Neural cell (in vitro differentiated cells): ENCODE measurements at regions not wholly inside any gene's neighbourhood (a gene's known extent, or its start where the extent isn't known, plus 50 kb on each side); places are given as distances from the start of the nearest gene placed in this dataset.

Source experiments
- H2AFZ ChIP-seq: fragments of 200-600, 300-800 bp; sonication (generic), shearing (Covaris generic); 2 replicates; pipeline ENCODE4 v1.6.0; 2014; ENCODE audit warnings: low read depth, mild to moderate bottlenecking, antibody characterized with exemption, low read length, moderate library complexity
- H3F3A ChIP-seq: fragments of 200-600 bp; shearing (Covaris generic); 2 replicates; pipeline ENCODE4 v1.6.1; 2016; ENCODE audit warnings: mild to moderate bottlenecking, moderate library complexity, mixed read lengths, antibody characterized with exemption, low read length; ENCODE audit not compliant: insufficient read depth, poor library complexity, severe bottlenecking
- H3K27ac ChIP-seq: fragments of 200-600, 300-800 bp; sonication (generic), shearing (Covaris generic); 2 replicates; pipeline ENCODE4 v1.5.1; 2014; ENCODE audit warnings: mild to moderate bottlenecking, low read length, moderate library complexity
- H3K27me3 ChIP-seq: fragments of 300-800, 200-600 bp; sonication (generic), shearing (Covaris generic); 2 replicates; pipeline ENCODE4 v1.6.0; 2014; ENCODE audit warnings: mild to moderate bottlenecking, low read depth, low read length, moderate library complexity; ENCODE audit not compliant: insufficient read depth
- H3K36me3 ChIP-seq: fragments of 300-800, 200-600 bp; sonication (generic), shearing (Covaris generic); 2 replicates; pipeline ENCODE4 v1.5.1; 2014; ENCODE audit warnings: mild to moderate bottlenecking, antibody characterized with exemption, low read length, moderate library complexity; ENCODE audit not compliant: insufficient read depth
- H3K4me2 ChIP-seq: fragments of 300-800, 200-600 bp; sonication (generic), shearing (Covaris generic); 2 replicates; pipeline ENCODE4 v1.6.0; 2014; ENCODE audit warnings: mild to moderate bottlenecking, low read length
- H3K4me3 ChIP-seq: fragments of 300-800, 200-600 bp; sonication (generic), shearing (Covaris generic); 2 replicates; pipeline ENCODE4 v1.5.1; 2014; ENCODE audit warnings: mild to moderate bottlenecking, low read length, moderate library complexity
- H3K79me2 ChIP-seq: fragments of 200-600 bp; shearing (Covaris generic); replicated peaks from 2 replicates; pipeline ENCODE4 v1.6.0; 2014; ENCODE audit warnings: mild to moderate bottlenecking, low read length, moderate library complexity; ENCODE audit not compliant: insufficient read depth
- H3K9ac ChIP-seq: fragments of 300-800, 200-600 bp; sonication (generic), shearing (Covaris generic); 2 replicates; pipeline ENCODE4 v1.6.1; 2016; ENCODE audit warnings: mild to moderate bottlenecking, low read length, mixed read lengths
- H3K9me2 ChIP-seq: fragments of 200-600 bp; shearing (Covaris generic); 2 replicates; pipeline ENCODE4 v1.6.1; 2016; ENCODE audit warnings: mild to moderate bottlenecking, low read length, mixed read lengths; ENCODE audit not compliant: insufficient read depth
- H3K9me3 ChIP-seq: fragments of 200-600, 300-800 bp; sonication (generic), shearing (Covaris generic); 2 replicates; pipeline ENCODE4 v1.6.1; 2016; ENCODE audit warnings: mild to moderate bottlenecking, mixed run types, low read length, moderate library complexity, mixed read lengths
- H4K20me1 ChIP-seq: fragments of 200-600 bp; shearing (Covaris generic); 2 replicates; pipeline ENCODE4 v1.6.1; 2016; ENCODE audit warnings: mild to moderate bottlenecking, mixed run types; ENCODE audit not compliant: insufficient read depth
- EP300 ChIP-seq: fragments of 450-650 bp; conservative IDR thresholded peaks from 2 replicates; pipeline ENCODE4 v1.6.1; 2014; ENCODE audit warnings: antibody characterized with exemption, mild to moderate bottlenecking, moderate library complexity; ENCODE audit not compliant: poor library complexity, severe bottlenecking
- EZH2 ChIP-seq: fragments of 200-600, 300-800 bp; shearing (Covaris generic), sonication (generic); IDR thresholded peaks from 2 replicates; pipeline ENCODE4 v1.6.1; 2014; ENCODE audit warnings: antibody characterized with exemption, low read length, borderline replicate concordance, mild to moderate bottlenecking; ENCODE audit not compliant: insufficient read depth, poor library complexity, severe bottlenecking
- MXI1 ChIP-seq: fragments of 450-650 bp; conservative IDR thresholded peaks from 2 replicates; pipeline ENCODE4 v1.6.1; 2014; ENCODE audit warnings: antibody characterized with exemption, mild to moderate bottlenecking; ENCODE audit not compliant: poor library complexity, severe bottlenecking
- POLR2AphosphoS5 ChIP-seq: IDR thresholded peaks from 2 replicates; pipeline ENCODE4 v1.6.1; 2012
- RAD21 ChIP-seq: fragments of 450-650 bp; conservative IDR thresholded peaks from 2 replicates; pipeline ENCODE4 v1.6.1; 2014; ENCODE audit warnings: antibody characterized with exemption, mild to moderate bottlenecking, moderate library complexity
- REST ChIP-seq: IDR thresholded peaks from 2 replicates; pipeline ENCODE4 v1.6.1; 2012; ENCODE audit warnings: borderline replicate concordance
- SMC3 ChIP-seq: fragments of 450-650 bp; conservative IDR thresholded peaks from 2 replicates; pipeline ENCODE4 v1.6.1; 2014; ENCODE audit warnings: antibody characterized with exemption, mild to moderate bottlenecking, moderate library complexity; ENCODE audit not compliant: poor library complexity
- TAF1 ChIP-seq: IDR thresholded peaks from 2 replicates; pipeline ENCODE4 v1.6.1; 2012; ENCODE audit warnings: low read depth
- TF ChIP-seq, protein P1 (sequence below): fragments of 450-650 bp; IDR thresholded peaks from 2 replicates; pipeline ENCODE4 v1.5.1; 2014; ENCODE audit warnings: antibody characterized with exemption, mild to moderate bottlenecking, moderate library complexity; ENCODE audit not compliant: poor library complexity, severe bottlenecking

DNA sequence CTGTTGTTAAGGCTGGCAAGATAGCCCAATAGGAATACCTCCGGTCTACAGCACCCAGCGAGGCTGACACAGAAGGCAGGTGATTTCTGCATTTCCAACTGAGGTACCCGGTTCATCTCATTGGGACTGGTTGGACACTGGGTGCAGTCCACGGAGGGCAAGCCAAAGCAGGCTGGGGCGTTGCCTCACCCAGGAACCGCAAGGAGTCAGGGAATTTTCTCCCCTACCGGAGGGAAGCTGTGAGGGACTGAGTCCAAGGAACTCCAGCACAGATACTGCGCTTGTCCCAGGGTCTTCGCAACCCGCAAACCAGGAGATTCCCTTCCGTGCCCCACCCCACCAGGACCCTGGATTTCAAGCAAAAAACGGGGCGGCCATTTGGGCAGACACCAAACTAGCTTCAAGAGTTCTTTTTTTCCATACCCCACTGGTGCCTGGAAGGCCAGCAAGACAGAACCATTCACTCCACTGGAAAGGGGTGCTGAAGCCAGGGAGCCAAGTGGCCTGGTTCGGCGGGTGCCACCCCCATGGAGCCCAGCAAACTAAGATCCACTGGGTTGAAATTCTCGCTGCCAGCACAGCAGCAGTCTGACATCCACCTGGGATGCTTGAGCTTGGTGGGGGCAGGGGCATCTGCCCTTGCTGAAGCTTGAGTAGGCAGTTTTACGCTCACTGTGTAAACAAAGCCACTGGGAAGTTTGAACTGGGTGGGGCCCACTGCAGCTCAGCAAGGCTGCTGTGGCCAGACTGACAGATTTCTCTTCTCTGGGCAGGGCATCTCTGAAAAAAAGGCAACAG lies 647.2 kb downstream of the BNC2 start:
- H3K9ac ChIP-seq, result no peak overlapping the region

DNA sequence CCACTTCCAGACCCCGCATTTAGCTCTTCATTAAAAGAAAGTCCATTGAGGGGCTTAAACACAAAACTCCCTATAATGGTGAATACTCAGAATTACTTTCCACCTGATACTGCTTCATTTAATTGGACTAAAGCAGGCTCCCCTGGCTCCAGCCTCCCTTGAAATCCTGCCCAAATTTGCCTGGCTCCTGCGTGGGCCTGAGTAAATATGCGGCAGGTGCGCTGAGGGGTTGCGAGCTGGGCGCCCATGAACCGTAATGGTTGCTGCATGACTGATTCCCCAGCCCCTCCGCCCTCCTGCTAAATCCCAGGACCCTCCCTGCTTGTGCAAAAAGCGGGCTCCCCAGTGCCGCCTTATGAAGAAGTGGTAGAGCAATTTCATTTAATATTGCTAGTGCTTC lies 639.7 kb downstream of the BNC2 start:
- Histone ChIP-seq H3K4me3 (no peak overlapping the region), H2AFZ (no peak overlapping the region), H3K27ac (no peak overlapping the region), H4K20me1 (no peaks in the 10 kb centered on the region), H3K4me2 (no peak overlapping the region), H3F3A (no peaks in the 10 kb centered on the region), H3K79me2 (no peaks in the 10 kb centered on the region), H3K36me3 (no peaks in the 10 kb centered on the region), H3K9me2 (no peaks in the 10 kb centered on the region), H3K27me3 (no peaks in the 10 kb centered on the region), H3K9ac (no peak overlapping the region), H3K9me3 (no peaks in the 10 kb centered on the region)
- TF ChIP-seq EZH2 (no peak), TAF1 (no peak), EP300 (no peak), REST (no peak), POLR2AphosphoS5 (no peak), RAD21 (no peak)
- TF ChIP-seq, protein P1, sequence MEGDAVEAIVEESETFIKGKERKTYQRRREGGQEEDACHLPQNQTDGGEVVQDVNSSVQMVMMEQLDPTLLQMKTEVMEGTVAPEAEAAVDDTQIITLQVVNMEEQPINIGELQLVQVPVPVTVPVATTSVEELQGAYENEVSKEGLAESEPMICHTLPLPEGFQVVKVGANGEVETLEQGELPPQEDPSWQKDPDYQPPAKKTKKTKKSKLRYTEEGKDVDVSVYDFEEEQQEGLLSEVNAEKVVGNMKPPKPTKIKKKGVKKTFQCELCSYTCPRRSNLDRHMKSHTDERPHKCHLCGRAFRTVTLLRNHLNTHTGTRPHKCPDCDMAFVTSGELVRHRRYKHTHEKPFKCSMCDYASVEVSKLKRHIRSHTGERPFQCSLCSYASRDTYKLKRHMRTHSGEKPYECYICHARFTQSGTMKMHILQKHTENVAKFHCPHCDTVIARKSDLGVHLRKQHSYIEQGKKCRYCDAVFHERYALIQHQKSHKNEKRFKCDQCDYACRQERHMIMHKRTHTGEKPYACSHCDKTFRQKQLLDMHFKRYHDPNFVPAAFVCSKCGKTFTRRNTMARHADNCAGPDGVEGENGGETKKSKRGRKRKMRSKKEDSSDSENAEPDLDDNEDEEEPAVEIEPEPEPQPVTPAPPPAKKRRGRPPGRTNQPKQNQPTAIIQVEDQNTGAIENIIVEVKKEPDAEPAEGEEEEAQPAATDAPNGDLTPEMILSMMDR, result no peak

More for the DNA sequence above, 647.2 kb downstream of the BNC2 start:
- Histone ChIP-seq H3K4me2 (no peak overlapping the region), H3K27me3 (no peaks in the 10 kb centered on the region), H3K79me2 (no peaks in the 10 kb centered on the region), H2AFZ (no peak overlapping the region), H3K4me3 (no peak overlapping the region), H3K36me3 (no peaks in the 10 kb centered on the region), H3F3A (no peaks in the 10 kb centered on the region), H4K20me1 (no peaks in the 10 kb centered on the region), H3K9me3 (no peaks in the 10 kb centered on the region), H3K27ac (no peak overlapping the region), H3K9me2 (no peaks in the 10 kb centered on the region)
- TF ChIP-seq TAF1, result no peak
- no peak for TF ChIP-seq EZH2
- TF ChIP-seq SMC3, result no peak
- TF ChIP-seq, protein P1, result no peak
- no peak for TF ChIP-seq EP300
- no peak for TF ChIP-seq MXI1
- TF ChIP-seq REST, result no peak
- no peak for TF ChIP-seq RAD21
- no peak for TF ChIP-seq POLR2AphosphoS5
